ENCODE measurements at regions not wholly inside any gene's neighbourhood (a gene's known extent, or its start where the extent isn't known, plus 50 kb on each side); places are given as distances from the start of the nearest gene placed in this dataset.

- TF ChIP-seq CTCF (IDR thresholded peaks at IDR 0.05): no peak
- TF ChIP-seq POLR2A (IDR thresholded peaks at IDR 0.05): no peak
Measured at GRCh38 chr4:152021788-152022438, 261.1 kb upstream of the GATB start.
